ENCODE measurements at regions not wholly inside any gene's neighbourhood (a gene's known extent, or its start where the extent isn't known, plus 50 kb on each side); places are given as distances from the start of the nearest gene placed in this dataset.
A peak's percentile ranks its signal among the peaks of the same experiment; 100 is the strongest.

DNA sequence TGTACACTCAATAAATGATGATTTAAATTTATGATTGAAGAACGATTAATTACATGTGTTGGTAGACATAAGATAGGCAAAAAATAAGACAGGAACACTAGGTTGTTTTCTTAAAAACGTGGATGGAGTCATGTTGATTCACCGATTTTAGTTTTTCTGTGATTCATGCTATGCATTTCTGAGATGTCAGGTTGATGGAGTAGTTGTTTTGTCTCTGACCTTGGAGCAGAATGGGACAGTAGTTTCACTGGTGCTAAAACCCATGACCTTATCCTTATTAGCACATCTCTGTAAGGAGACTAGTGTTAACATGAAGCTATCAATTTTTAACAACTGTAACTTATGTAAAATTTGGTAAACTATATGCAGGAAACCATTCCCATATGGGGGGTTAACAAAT, 611.6 kb upstream of the FZD8 start:
- peak; percentile 82 for FAIRE-seq
- no peak overlapping the region for H3K27ac Mint-ChIP-seq (ENCODE audit: unreplicated experiment)

DNA sequence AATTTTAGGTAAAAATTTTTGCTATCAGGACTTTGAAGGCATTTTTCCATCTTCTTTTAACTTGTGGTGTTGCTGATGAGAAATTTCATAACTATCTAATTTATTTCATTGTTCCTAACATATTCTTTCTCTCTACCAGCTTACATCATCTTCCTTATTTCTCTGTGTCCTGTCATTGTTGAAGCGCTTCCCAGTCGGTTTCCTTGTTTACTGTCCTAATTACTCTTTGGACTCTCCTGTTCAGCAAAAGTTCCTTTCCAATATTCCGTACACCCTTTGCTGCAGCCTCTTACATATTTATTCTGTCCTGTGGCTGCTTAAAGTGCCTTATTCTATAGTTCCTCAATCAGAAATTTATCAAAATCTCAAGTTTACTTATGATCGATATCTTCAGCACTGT, 609.0 kb upstream of the FZD8 start:
- Mint-ChIP-seq H3K27ac (ENCODE audit: unreplicated experiment) (no peak overlapping the region), H3K36me3 (ENCODE audit: low read depth, unreplicated experiment) (no peaks in the 10 kb centered on the region), H3K27me3 (ENCODE audit: low read depth, unreplicated experiment) (no peaks in the 10 kb centered on the region), H3K9me3 (ENCODE audit: unreplicated experiment) (peaks cover 1% of the 10 kb centered on the region), H3K4me1 (ENCODE audit: low read depth, unreplicated experiment) (peaks cover 9% of the 10 kb centered on the region), H3K4me3 (ENCODE audit: unreplicated experiment) (no peak overlapping the region)
- FAIRE-seq (no peak), DNase-seq (ENCODE audit: low read depth) (no peak)
- no peaks in the 10 kb centered on the region for H3K27me3 ChIP-seq (ENCODE audit: insufficient read depth, low read length)
- no peak overlapping the region for H3K27ac ChIP-seq (ENCODE audit: low read depth, low read length)
- TF ChIP-seq, protein P1, sequence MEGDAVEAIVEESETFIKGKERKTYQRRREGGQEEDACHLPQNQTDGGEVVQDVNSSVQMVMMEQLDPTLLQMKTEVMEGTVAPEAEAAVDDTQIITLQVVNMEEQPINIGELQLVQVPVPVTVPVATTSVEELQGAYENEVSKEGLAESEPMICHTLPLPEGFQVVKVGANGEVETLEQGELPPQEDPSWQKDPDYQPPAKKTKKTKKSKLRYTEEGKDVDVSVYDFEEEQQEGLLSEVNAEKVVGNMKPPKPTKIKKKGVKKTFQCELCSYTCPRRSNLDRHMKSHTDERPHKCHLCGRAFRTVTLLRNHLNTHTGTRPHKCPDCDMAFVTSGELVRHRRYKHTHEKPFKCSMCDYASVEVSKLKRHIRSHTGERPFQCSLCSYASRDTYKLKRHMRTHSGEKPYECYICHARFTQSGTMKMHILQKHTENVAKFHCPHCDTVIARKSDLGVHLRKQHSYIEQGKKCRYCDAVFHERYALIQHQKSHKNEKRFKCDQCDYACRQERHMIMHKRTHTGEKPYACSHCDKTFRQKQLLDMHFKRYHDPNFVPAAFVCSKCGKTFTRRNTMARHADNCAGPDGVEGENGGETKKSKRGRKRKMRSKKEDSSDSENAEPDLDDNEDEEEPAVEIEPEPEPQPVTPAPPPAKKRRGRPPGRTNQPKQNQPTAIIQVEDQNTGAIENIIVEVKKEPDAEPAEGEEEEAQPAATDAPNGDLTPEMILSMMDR (IDR thresholded peaks at IDR 0.05; ENCODE audit: insufficient read depth, low read depth, low read length), result no peak
- no peak for TF ChIP-seq EZH2 (IDR thresholded peaks at IDR 0.05; ENCODE audit: insufficient read depth, low read length)
- no peaks in the 10 kb centered on the region for H3K36me3 ChIP-seq (ENCODE audit: insufficient read depth, low read length)
- no peaks in the 10 kb centered on the region for H3K9me3 ChIP-seq (ENCODE audit: insufficient read depth, low read depth, low read length)
- no peaks in the 10 kb centered on the region for H4K20me1 ChIP-seq (ENCODE audit: insufficient read depth, low read length)
- H2AFZ ChIP-seq (ENCODE audit: low read depth, low read length), result no peak overlapping the region
- no peaks in the 10 kb centered on the region for H3K79me2 ChIP-seq (ENCODE audit: insufficient read depth, low read length)
- no peaks in the 10 kb centered on the region for H3K4me1 ChIP-seq (ENCODE audit: insufficient read depth, low read length)
- H3K9ac ChIP-seq (ENCODE audit: low read length), result no peak overlapping the region
- no peak overlapping the region for H3K4me3 ChIP-seq (ENCODE audit: insufficient read depth, low read depth, low read length)
- no peak overlapping the region for H3K4me2 ChIP-seq (ENCODE audit: low read length)

More for the DNA sequence above, 611.6 kb upstream of the FZD8 start:
- H2AFZ ChIP-seq (ENCODE audit: low read depth, low read length), result no peak overlapping the region
- TF ChIP-seq EZH2 (IDR thresholded peaks at IDR 0.05; ENCODE audit: insufficient read depth, low read length), result no peak
- TF ChIP-seq, protein P1 (IDR thresholded peaks at IDR 0.05; ENCODE audit: insufficient read depth, low read depth, low read length), result no peak
- no peak overlapping the region for H3K4me3 ChIP-seq (ENCODE audit: insufficient read depth, low read depth, low read length)
- H3K9ac ChIP-seq (ENCODE audit: low read length), result no peak overlapping the region
- no peaks in the 10 kb centered on the region for H3K79me2 ChIP-seq (ENCODE audit: insufficient read depth, low read length)
- H3K36me3 ChIP-seq (ENCODE audit: insufficient read depth, low read length), result no peaks in the 10 kb centered on the region
- H4K20me1 ChIP-seq (ENCODE audit: insufficient read depth, low read length), result no peaks in the 10 kb centered on the region
- Mint-ChIP-seq H3K4me1 (ENCODE audit: low read depth, unreplicated experiment) (peaks cover 23% of the 10 kb centered on the region), H3K4me3 (ENCODE audit: unreplicated experiment) (no peak overlapping the region), H3K9me3 (ENCODE audit: unreplicated experiment) (peaks cover 1% of the 10 kb centered on the region), H3K36me3 (ENCODE audit: low read depth, unreplicated experiment) (no peaks in the 10 kb centered on the region), H3K27me3 (ENCODE audit: low read depth, unreplicated experiment) (no peaks in the 10 kb centered on the region)
- H3K4me1 ChIP-seq (ENCODE audit: insufficient read depth, low read length), result no peaks in the 10 kb centered on the region
- H3K9me3 ChIP-seq (ENCODE audit: insufficient read depth, low read depth, low read length), result no peaks in the 10 kb centered on the region
- H3K27me3 ChIP-seq (ENCODE audit: insufficient read depth, low read length), result no peaks in the 10 kb centered on the region
- H3K4me2 ChIP-seq (ENCODE audit: low read length), result no peak overlapping the region
- no peak for DNase-seq (ENCODE audit: low read depth)
- H3K27ac ChIP-seq (ENCODE audit: low read depth, low read length), result no peak overlapping the region

DNA sequence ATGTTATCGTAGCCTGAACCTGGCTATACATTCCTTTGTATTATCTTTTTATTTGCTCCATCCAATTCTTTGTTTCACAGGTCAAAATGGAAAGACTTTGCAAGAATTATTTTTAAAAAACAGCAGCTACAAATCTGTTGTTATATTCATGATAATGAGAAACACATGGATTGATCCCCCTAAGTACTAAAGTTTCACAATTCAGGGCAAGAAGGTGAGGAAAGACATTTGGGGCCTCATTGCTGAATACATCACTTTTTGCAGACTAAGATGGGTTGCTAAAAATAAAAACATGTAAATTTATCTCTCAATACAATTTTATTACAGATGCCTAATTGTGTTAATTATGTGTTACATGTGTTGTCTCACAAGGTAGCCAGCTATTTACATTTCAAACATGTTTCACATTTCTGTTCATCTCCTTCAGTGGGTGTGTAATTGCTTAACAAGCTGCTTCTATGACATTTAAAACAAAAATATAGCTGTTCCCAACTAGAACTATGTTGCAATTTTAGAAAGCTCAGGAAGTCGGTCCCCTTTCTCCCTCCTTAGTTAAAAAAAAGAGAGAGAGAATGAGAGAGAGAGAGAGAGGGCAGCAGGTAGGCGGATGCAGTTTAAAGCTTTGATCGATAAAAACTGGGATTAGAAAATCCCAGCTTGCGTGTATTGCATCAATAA, 606.3 kb upstream of the FZD8 start:
- no peak overlapping the region for H3K4me3 Mint-ChIP-seq (ENCODE audit: unreplicated experiment)
- H4K20me1 ChIP-seq (ENCODE audit: insufficient read depth, low read length), result no peaks in the 10 kb centered on the region
- H2AFZ ChIP-seq (ENCODE audit: low read depth, low read length), result no peak overlapping the region
- H3K27me3 Mint-ChIP-seq (ENCODE audit: low read depth, unreplicated experiment), result no peaks in the 10 kb centered on the region
- no peak for TF ChIP-seq EZH2 (IDR thresholded peaks at IDR 0.05; ENCODE audit: insufficient read depth, low read length)
- TF ChIP-seq, protein P1 (IDR thresholded peaks at IDR 0.05; ENCODE audit: insufficient read depth, low read depth, low read length), result no peak
- no peaks in the 10 kb centered on the region for H3K9me3 ChIP-seq (ENCODE audit: insufficient read depth, low read depth, low read length)
- H3K27me3 ChIP-seq (ENCODE audit: insufficient read depth, low read length), result no peaks in the 10 kb centered on the region
- H3K4me3 ChIP-seq (ENCODE audit: insufficient read depth, low read depth, low read length), result no peak overlapping the region
- H3K36me3 Mint-ChIP-seq (ENCODE audit: low read depth, unreplicated experiment), result no peaks in the 10 kb centered on the region
- H3K4me1 Mint-ChIP-seq (ENCODE audit: low read depth, unreplicated experiment), result no peaks in the 10 kb centered on the region
- H3K9me3 Mint-ChIP-seq (ENCODE audit: unreplicated experiment), result peaks cover 1% of the 10 kb centered on the region
- H3K79me2 ChIP-seq (ENCODE audit: insufficient read depth, low read length), result no peaks in the 10 kb centered on the region
- no peak for DNase-seq (ENCODE audit: low read depth)
- no peak overlapping the region for H3K27ac ChIP-seq (ENCODE audit: low read depth, low read length)
- no peaks in the 10 kb centered on the region for H3K4me1 ChIP-seq (ENCODE audit: insufficient read depth, low read length)
- no peak overlapping the region for H3K9ac ChIP-seq (ENCODE audit: low read length)
- FAIRE-seq, result no peak
- H3K36me3 ChIP-seq (ENCODE audit: insufficient read depth, low read length), result no peaks in the 10 kb centered on the region
- no peak overlapping the region for H3K4me2 ChIP-seq (ENCODE audit: low read length)
- H3K27ac Mint-ChIP-seq (ENCODE audit: unreplicated experiment), result no peak overlapping the region

Measured in astrocyte (in vitro differentiated cells and primary cell).